H9 (cell line): ENCODE measurements at regions not wholly inside any gene's neighbourhood (a gene's known extent, or its start where the extent isn't known, plus 50 kb on each side); places are given as distances from the start of the nearest gene placed in this dataset.

ENCODE experiments used
- DNase-seq: peaks from one replicate; pipeline ENCODE4 v3.0.0-alpha.2; 2017
- H2AFZ ChIP-seq: one replicate; pipeline ENCODE4 v1.6.1; 2013; ENCODE audit warnings: mild to moderate bottlenecking, low read length, control low read depth, moderate library complexity
- H2AK5ac ChIP-seq: 2 replicates; pipeline ENCODE4 v1.6.1; 2013; ENCODE audit warnings: low read length, control low read depth, mixed read lengths; ENCODE audit not compliant: insufficient read length
- H2BK120ac ChIP-seq: one replicate; pipeline ENCODE4 v1.6.1; 2013; ENCODE audit warnings: low read depth, mild to moderate bottlenecking, low read length, control low read depth, inconsistent platforms; ENCODE audit not compliant: poor library complexity, severe bottlenecking
- H2BK12ac ChIP-seq: 2 replicates; pipeline ENCODE4 v1.6.1; 2013; ENCODE audit warnings: low read length, control low read depth, mixed read lengths, low read depth; ENCODE audit not compliant: insufficient read length
- H2BK15ac ChIP-seq: 2 replicates; pipeline ENCODE4 v1.6.1; 2013; ENCODE audit warnings: low read depth, low read length, control low read depth
- H2BK20ac ChIP-seq: one replicate; pipeline ENCODE4 v1.6.1; 2013; ENCODE audit warnings: low read depth, mild to moderate bottlenecking, low read length, control low read depth, inconsistent platforms; ENCODE audit not compliant: poor library complexity, severe bottlenecking
- H2BK5ac ChIP-seq: 2 replicates; pipeline ENCODE4 v1.6.1; 2013; ENCODE audit warnings: low read length, control low read depth, mixed read lengths; ENCODE audit not compliant: insufficient read length
- H3K14ac ChIP-seq: 2 replicates; pipeline ENCODE4 v1.6.1; 2013; ENCODE audit warnings: low read length, control low read depth; ENCODE audit not compliant: insufficient read depth
- H3K18ac ChIP-seq: 2 replicates; pipeline ENCODE4 v1.6.1; 2013; ENCODE audit warnings: low read depth, mild to moderate bottlenecking, mixed read lengths, low read length, control low read depth; ENCODE audit not compliant: insufficient read length
- H3K23ac ChIP-seq: 2 replicates; pipeline ENCODE4 v1.6.1; 2013; ENCODE audit warnings: low read length, control low read depth, mixed read lengths, low read depth; ENCODE audit not compliant: insufficient read length
- H3K23me2 ChIP-seq: 2 replicates; pipeline ENCODE4 v1.6.1; 2013; ENCODE audit warnings: low read depth, mild to moderate bottlenecking, mixed read lengths, low read length, control low read depth; ENCODE audit not compliant: insufficient read length, poor library complexity, severe bottlenecking
- H3K27ac ChIP-seq: 2 replicates; pipeline ENCODE4 v1.5.1; 2013; ENCODE audit warnings: low read length, control low read depth, mixed read lengths, low read depth; ENCODE audit not compliant: insufficient read length
- H3K27me3 ChIP-seq: 2 replicates; pipeline ENCODE4 v1.6.1; 2013; ENCODE audit warnings: low read length, control low read depth, inconsistent platforms; ENCODE audit not compliant: insufficient read depth
- H3K4ac ChIP-seq: 2 replicates; pipeline ENCODE4 v1.6.1; 2013; ENCODE audit warnings: low read depth, mild to moderate bottlenecking, control low read depth, inconsistent platforms, low read length, moderate library complexity
- H3K4me1 ChIP-seq: 2 replicates; pipeline ENCODE4 v1.6.1; 2013; ENCODE audit warnings: low read length, control low read depth, inconsistent platforms; ENCODE audit not compliant: insufficient read depth
- H3K4me2 ChIP-seq: 2 replicates; pipeline ENCODE4 v1.6.1; 2013; ENCODE audit warnings: low read length, control low read depth, mixed read lengths; ENCODE audit not compliant: insufficient read length, insufficient read depth
- H3K56ac ChIP-seq: 2 replicates; pipeline ENCODE4 v1.6.1; 2013; ENCODE audit warnings: low read depth, mild to moderate bottlenecking, mixed read lengths, low read length, control low read depth; ENCODE audit not compliant: insufficient read length
- H3K79me1 ChIP-seq: 2 replicates; pipeline ENCODE4 v1.6.1; 2013; ENCODE audit warnings: low read depth, mild to moderate bottlenecking, moderate library complexity, low read length, control low read depth, inconsistent platforms; ENCODE audit not compliant: insufficient read depth, poor library complexity, severe bottlenecking
- H3K79me2 ChIP-seq: 2 replicates; pipeline ENCODE4 v1.6.1; 2013; ENCODE audit warnings: low read length, control low read depth, inconsistent platforms; ENCODE audit not compliant: insufficient read depth
- H3K9ac ChIP-seq: 2 replicates; pipeline ENCODE4 v1.6.1; 2013; ENCODE audit warnings: low read length, control low read depth, mixed read lengths; ENCODE audit not compliant: insufficient read length; ENCODE audit errors: extremely low read depth
- H3K9me3 ChIP-seq: one replicate; pipeline ENCODE4 v1.6.1; 2013; ENCODE audit warnings: low read depth, low read length, inconsistent platforms; ENCODE audit not compliant: control insufficient read depth
- H3T11ph ChIP-seq: one replicate; pipeline ENCODE4 v1.6.1; 2013; ENCODE audit warnings: mild to moderate bottlenecking, low read length, control low read depth, inconsistent platforms
- H4K20me1 ChIP-seq: one replicate; pipeline ENCODE4 v1.6.1; 2013; ENCODE audit not compliant: control insufficient read depth, insufficient read length, insufficient read depth
- H4K5ac ChIP-seq: 2 replicates; pipeline ENCODE4 v1.6.1; 2013; ENCODE audit warnings: low read depth, mild to moderate bottlenecking, mixed read lengths, low read length, control low read depth; ENCODE audit not compliant: insufficient read length
- H4K8ac ChIP-seq: replicated peaks from 2 replicates; pipeline ENCODE4 v1.6.1; 2013; ENCODE audit warnings: low read length, control low read depth, mixed read lengths, low read depth; ENCODE audit not compliant: insufficient read length
- H4K91ac ChIP-seq: 2 replicates; pipeline ENCODE4 v1.6.1; 2013; ENCODE audit warnings: low read depth, mild to moderate bottlenecking, moderate library complexity, mixed read lengths, low read length, control low read depth; ENCODE audit not compliant: insufficient read length
- H3K27ac Mint-ChIP-seq, 3 experiments: 2 replicates in 2 of 3; 3 replicates in 1 of 3; pipeline ENCODE4 v1.8.0; 2020 to 2021; ENCODE audit warnings: mixed read lengths in 3 of 3, mild to moderate bottlenecking in 1 of 3, moderate library complexity in 1 of 3
- H3K27me3 Mint-ChIP-seq: 2 replicates; pipeline ENCODE4 v1.8.0; 2021; ENCODE audit warnings: low read depth, mild to moderate bottlenecking, moderate library complexity, mixed read lengths
- H3K36me3 Mint-ChIP-seq, 3 experiments: 2 replicates in 2 of 3; 3 replicates in 1 of 3; pipeline ENCODE4 v1.8.0; 2020 to 2021; ENCODE audit warnings: low read depth in 3 of 3, mixed read lengths in 3 of 3; ENCODE audit not compliant: insufficient read depth in 1 of 3
- H3K4me1 Mint-ChIP-seq, 2 experiments: 2 replicates each; pipeline ENCODE4 v1.8.0; 2020; ENCODE audit warnings: mixed read lengths in 2 of 2
- H3K4me3 Mint-ChIP-seq, 2 experiments: 2 replicates in 1 of 2; 3 replicates in 1 of 2; pipeline ENCODE4 v1.8.0; 2020 to 2021; ENCODE audit warnings: mild to moderate bottlenecking in 2 of 2, mixed read lengths in 2 of 2, moderate library complexity in 1 of 2
- H3K9me3 Mint-ChIP-seq, 2 experiments: 2 replicates in 1 of 2; 3 replicates in 1 of 2; pipeline ENCODE4 v1.8.0; 2020; ENCODE audit warnings: mild to moderate bottlenecking in 2 of 2, mixed read lengths in 2 of 2, moderate library complexity in 1 of 2
- CTCF ChIP-seq: fragments of 200-600 bp; sonication (generic); conservative IDR thresholded peaks from 3 replicates; pipeline ENCODE4 v1.8.0; 2021; ENCODE audit warnings: antibody characterized with exemption, mild to moderate bottlenecking
- WGBS: extraction: QIAGEN DNeasy Blood & Tissue Kit; methylation state at CpG from one replicate; pipeline ENCODE4 v1.1.7; 2013; ENCODE audit warnings: missing lambda C conversion rate, low lambda C conversion rate, mixed read lengths; ENCODE audit not compliant: insufficient read length; ENCODE audit errors: extremely low coverage; 5-methylcytosine and 5-hydroxymethylcytosine counted together

GRCh38 chr10:3494838-3495230 is 290.2 kb downstream of the KLF6 start:
- Histone ChIP-seq H2BK5ac (no peak overlapping the region), H3K14ac (no peak overlapping the region), H3K4me2 (no peak overlapping the region), H3K18ac (no peak overlapping the region), H3K23me2 (no peaks in the 10 kb centered on the region), H3K9me3 (no peaks in the 10 kb centered on the region), H4K5ac (no peak overlapping the region), H4K20me1 (no peaks in the 10 kb centered on the region), H4K91ac (no peak overlapping the region), H4K8ac (no peak overlapping the region), H3K23ac (no peak overlapping the region), H3K79me2 (no peaks in the 10 kb centered on the region), H2AFZ (no peak overlapping the region), H2BK120ac (no peak overlapping the region), H3K9ac (no peak overlapping the region), H3K4ac (no peak overlapping the region), H2BK15ac (no peak overlapping the region), H3K4me1 (peaks cover 14% of the 10 kb centered on the region; the same call in 1 of the 2 replicates), H3K27ac (no peak overlapping the region), H3T11ph (no peak overlapping the region), H2BK12ac (peak overlapping the region; percentile 38), H3K27me3 (no peaks in the 10 kb centered on the region), H3K79me1 (no peaks in the 10 kb centered on the region), H3K56ac (no peak overlapping the region), H2BK20ac (no peak overlapping the region), H2AK5ac (no peak overlapping the region)
- Mint-ChIP-seq H3K27me3 (no peaks in the 10 kb centered on the region), H3K4me1 (peaks cover 30 to 42% of the 10 kb centered on the region in 2 experiments), H3K9me3 (no peaks in the 10 kb centered on the region), H3K4me3 (no peak overlapping the region), H3K27ac (peak overlapping the region in 1 of 3 experiments; percentile 74; a peak in 1 of 7 replicates), H3K36me3 (no peaks in the 10 kb centered on the region)
- no peak for DNase-seq
- no CpG with 5 or more reads among the region's 11 CpGs for WGBS
- no peak for TF ChIP-seq CTCF
